GM23248 (cell line): ENCODE measurements at regions not wholly inside any gene's neighbourhood (a gene's known extent, or its start where the extent isn't known, plus 50 kb on each side); places are given as distances from the start of the nearest gene placed in this dataset.

Experiments used
- DNase-seq: peaks from one replicate; pipeline ENCODE4 v3.0.0-alpha.2; 2015
- H2AFZ ChIP-seq: fragments of 200-600 bp; sonication (generic); 2 replicates; pipeline ENCODE4 v1.6.1; 2016; ENCODE audit warnings: antibody characterized with exemption
- H3F3A ChIP-seq: fragments of 200-600 bp; sonication (generic); 2 replicates; pipeline ENCODE4 v1.6.1; 2016; ENCODE audit warnings: mild to moderate bottlenecking, antibody characterized with exemption, mixed run types; ENCODE audit not compliant: insufficient read depth
- H3K27ac ChIP-seq: fragments of 200-600 bp; sonication (generic); 2 replicates; pipeline ENCODE4 v1.5.1; 2016; ENCODE audit warnings: mild to moderate bottlenecking
- H3K27me3 ChIP-seq: fragments of 200-600 bp; sonication (generic); replicated peaks from 2 replicates; pipeline ENCODE4 v1.6.1; 2016; ENCODE audit warnings: mild to moderate bottlenecking; ENCODE audit not compliant: insufficient read depth
- H3K36me3 ChIP-seq: fragments of 200-600 bp; sonication (generic); 2 replicates; pipeline ENCODE4 v1.6.1; 2016; ENCODE audit warnings: low read depth, mild to moderate bottlenecking
- H3K4me1 ChIP-seq: fragments of 200-600 bp; sonication (generic); 2 replicates; pipeline ENCODE4 v1.6.1; 2016; ENCODE audit warnings: mild to moderate bottlenecking; ENCODE audit not compliant: insufficient read depth
- H3K4me2 ChIP-seq: fragments of 200-600 bp; sonication (generic); one replicate; pipeline ENCODE4 v1.6.1; 2016; ENCODE audit warnings: mild to moderate bottlenecking; ENCODE audit not compliant: unreplicated experiment
- H3K4me3 ChIP-seq: fragments of 200-600 bp; sonication (generic); 2 replicates; pipeline ENCODE4 v1.5.1; 2016; ENCODE audit warnings: mild to moderate bottlenecking
- H3K79me2 ChIP-seq: fragments of 200-600 bp; sonication (generic); 2 replicates; pipeline ENCODE4 v1.6.1; 2016; ENCODE audit warnings: mild to moderate bottlenecking; ENCODE audit not compliant: insufficient read depth
- H3K9ac ChIP-seq: fragments of 200-600 bp; sonication (generic); 2 replicates; pipeline ENCODE4 v1.6.1; 2016; ENCODE audit warnings: mild to moderate bottlenecking
- H3K9me2 ChIP-seq: fragments of 200-600 bp; sonication (generic); 2 replicates; pipeline ENCODE4 v1.6.1; 2016; ENCODE audit warnings: mixed run types, mild to moderate bottlenecking, moderate library complexity; ENCODE audit not compliant: insufficient read depth
- H3K9me3 ChIP-seq: fragments of 200-600 bp; sonication (generic); one replicate; pipeline ENCODE4 v1.6.1; 2017; ENCODE audit warnings: low read depth
- H4K20me1 ChIP-seq: fragments of 200-600 bp; sonication (generic); 2 replicates; pipeline ENCODE4 v1.6.0; 2016; ENCODE audit not compliant: insufficient read depth
- EZH2 ChIP-seq: fragments of 200-600 bp; sonication (generic); IDR thresholded peaks from 2 replicates; pipeline ENCODE4 v1.6.1; 2018; ENCODE audit warnings: antibody characterized with exemption, mild to moderate bottlenecking; ENCODE audit not compliant: insufficient read depth, poor library complexity, severe bottlenecking
- EZH2phosphoT487 ChIP-seq: fragments of 200-600 bp; sonication (generic); IDR thresholded peaks from 2 replicates; pipeline ENCODE4 v1.6.1; 2018; ENCODE audit warnings: antibody characterized with exemption, moderate library complexity, mild to moderate bottlenecking, low read depth; ENCODE audit not compliant: insufficient read depth
- WGBS, 2 experiments: methylation state at CpG; one replicate each; pipeline ENCODE4 v1.1.6; 2015 to 2017; ENCODE audit warnings: low lambda C conversion rate in 2 of 2, low coverage in 1 of 2; ENCODE audit errors: missing lambda C conversion rate in 2 of 2; 5-methylcytosine and 5-hydroxymethylcytosine counted together
- in situ Hi-C: fragments of 300-500 bp; cut with MboI; formaldehyde crosslinking; loops from 2 replicates; pipeline ENCODE4 v1.15.0; 2020

DNA sequence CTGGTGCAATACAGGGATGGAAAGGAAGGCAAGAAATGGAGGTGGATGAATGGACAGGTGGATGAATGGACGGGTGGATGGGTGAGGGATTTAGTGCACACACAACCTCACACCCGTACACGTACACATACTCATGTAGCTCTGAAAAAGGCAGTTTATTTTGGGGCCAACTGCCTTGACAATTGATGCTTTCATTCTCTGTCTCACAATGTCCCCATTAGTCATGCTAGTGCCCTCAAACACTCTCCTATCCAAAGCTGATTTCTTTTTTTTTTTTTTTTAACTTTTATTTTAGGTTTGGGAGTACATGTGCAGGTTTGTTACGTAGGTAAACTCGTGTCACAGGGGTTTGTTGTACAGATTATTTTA is 495.0 kb downstream of the DMAC1 start:
- no peaks in the 10 kb centered on the region for H3K9me2 ChIP-seq
- no peak overlapping the region for H3K9ac ChIP-seq
- no peaks in the 10 kb centered on the region for H3F3A ChIP-seq
- no peak overlapping the region for H3K27ac ChIP-seq
- no peak for DNase-seq
- in situ Hi-C loops = no loop called here
- H4K20me1 ChIP-seq = no peaks in the 10 kb centered on the region
- no peak overlapping the region for H3K4me2 ChIP-seq
- H3K36me3 ChIP-seq = no peaks in the 10 kb centered on the region
- peaks cover 20% of the 10 kb centered on the region for H3K27me3 ChIP-seq
- no peak for TF ChIP-seq EZH2phosphoT487
- TF ChIP-seq EZH2 = no peak
- H3K4me3 ChIP-seq = no peak overlapping the region
- H3K79me2 ChIP-seq = no peaks in the 10 kb centered on the region
- no peaks in the 10 kb centered on the region for H3K9me3 ChIP-seq
- 10 to 26% methylated on average over 5 of the region's 5 CpGs for WGBS, 2 experiments
- no peaks in the 10 kb centered on the region for H3K4me1 ChIP-seq
- H2AFZ ChIP-seq = no peak overlapping the region

DNA sequence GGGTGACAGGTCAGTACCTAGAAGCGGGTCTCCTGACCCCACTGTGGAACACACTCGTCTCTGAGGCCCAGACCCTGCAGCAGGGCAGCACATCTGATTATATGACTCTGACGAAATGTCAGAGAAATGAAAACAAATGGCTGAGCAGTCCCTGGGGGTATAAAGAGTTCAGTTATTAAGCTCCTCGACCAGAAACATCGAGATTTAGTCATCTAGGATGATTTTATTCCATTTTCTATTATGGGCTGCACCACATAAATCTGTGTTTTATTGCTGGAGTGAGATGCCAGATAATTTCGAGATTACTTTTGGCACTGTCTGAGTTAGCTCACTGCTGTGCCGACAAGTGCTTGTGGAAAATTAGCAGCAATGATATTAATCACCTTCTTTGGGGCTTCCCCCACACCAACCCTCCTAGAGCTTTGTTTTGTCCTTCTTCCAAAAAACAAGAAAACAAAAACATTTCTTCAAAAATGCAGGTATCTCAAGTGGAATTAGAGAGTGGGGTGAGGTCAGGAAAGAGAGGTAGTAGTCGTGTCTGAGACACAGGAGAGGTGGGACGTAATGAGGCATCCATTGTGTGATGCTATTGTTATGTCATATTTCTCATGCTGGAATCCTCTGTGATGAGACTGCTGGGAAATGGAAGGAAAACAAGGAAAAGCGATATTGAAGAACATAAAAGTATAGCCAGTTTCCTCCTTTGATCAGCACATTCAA is 495.5 kb downstream of the DMAC1 start:
- Histone ChIP-seq H3K9ac (no peak overlapping the region), H3K79me2 (no peaks in the 10 kb centered on the region), H3K27me3 (peaks cover 20% of the 10 kb centered on the region), H3K9me2 (no peaks in the 10 kb centered on the region), H3K4me3 (no peak overlapping the region), H4K20me1 (no peaks in the 10 kb centered on the region), H3K36me3 (no peaks in the 10 kb centered on the region), H2AFZ (no peak overlapping the region), H3K4me2 (no peak overlapping the region), H3F3A (no peaks in the 10 kb centered on the region), H3K4me1 (no peaks in the 10 kb centered on the region), H3K9me3 (no peaks in the 10 kb centered on the region), H3K27ac (no peak overlapping the region)
- 5 to 6% methylated on average over 10 of the region's 10 CpGs for WGBS, 2 experiments
- in situ Hi-C loops = no loop called here
- TF ChIP-seq EZH2phosphoT487 = no peak
- TF ChIP-seq EZH2 = no peak
- no peak for DNase-seq

- Histone ChIP-seq H3K4me2 (no peak overlapping the region), H3K27ac (no peak overlapping the region), H3F3A (no peaks in the 10 kb centered on the region), H3K4me3 (no peak overlapping the region), H3K79me2 (no peaks in the 10 kb centered on the region), H2AFZ (no peak overlapping the region), H3K9ac (no peak overlapping the region), H3K36me3 (no peaks in the 10 kb centered on the region), H3K9me3 (no peaks in the 10 kb centered on the region), H4K20me1 (no peaks in the 10 kb centered on the region), H3K9me2 (no peaks in the 10 kb centered on the region), H3K27me3 (peaks cover 20% of the 10 kb centered on the region), H3K4me1 (no peaks in the 10 kb centered on the region)
- TF ChIP-seq EZH2phosphoT487 (no peak), EZH2 (no peak)
- no peak for DNase-seq
- WGBS, 2 experiments = 4 to 16% methylated on average over 3 of the region's 3 CpGs
- in situ Hi-C loops = no loop called here
These were observed 499.1 kb downstream of the DMAC1 start for GRCh38 chr9:7300484-7300883.

- TF ChIP-seq EZH2 = no peak
- TF ChIP-seq EZH2phosphoT487 = no peak
- WGBS, 2 experiments = 25 to 33% methylated on average over 3 of the region's 3 CpGs
- Histone ChIP-seq H3K4me2 (no peak overlapping the region), H3K9me2 (no peaks in the 10 kb centered on the region), H3F3A (no peaks in the 10 kb centered on the region), H3K9ac (no peak overlapping the region), H3K4me3 (no peak overlapping the region), H3K79me2 (no peaks in the 10 kb centered on the region), H3K9me3 (no peaks in the 10 kb centered on the region), H4K20me1 (no peaks in the 10 kb centered on the region), H3K27me3 (peaks cover 6% of the 10 kb centered on the region), H2AFZ (no peak overlapping the region), H3K36me3 (no peaks in the 10 kb centered on the region), H3K27ac (no peak overlapping the region), H3K4me1 (no peaks in the 10 kb centered on the region)
- no peak for DNase-seq
- in situ Hi-C loops = no loop called here
These were observed 501.5 kb downstream of the DMAC1 start for GRCh38 chr9:7298123-7298522.
